CD14-positive monocyte (primary cell): ENCODE measurements at regions not wholly inside any gene's neighbourhood (a gene's known extent, or its start where the extent isn't known, plus 50 kb on each side); places are given as distances from the start of the nearest gene placed in this dataset.

ENCODE experiments used
- DNase-seq, 3 donors: peaks; one replicate each; pipeline ENCODE4 v3.0.0-alpha.2; 2011 to 2022
- H2AFZ ChIP-seq: 2 replicates; pipeline ENCODE4 v1.6.0; 2012; ENCODE audit warnings: mild to moderate bottlenecking, low read depth, low read length, inconsistent platforms; ENCODE audit not compliant: insufficient read depth, poor library complexity, severe bottlenecking
- H3K27ac ChIP-seq, 2 donors: 1 replicate in 1 of 2; 2 replicates in 1 of 2; pipeline ENCODE4 v1.5.1; 2012 to 2013; ENCODE audit warnings: low read length in 2 of 2, control low read depth in 1 of 2, inconsistent platforms in 1 of 2, low read depth in 1 of 2, mild to moderate bottlenecking in 1 of 2
- H3K27me3 ChIP-seq, 2 donors: one replicate each; pipeline versions ENCODE4 v1.6.0 to v1.6.1; 2011 to 2013; ENCODE audit warnings: low read length in 2 of 2; ENCODE audit not compliant: control insufficient read depth in 2 of 2, insufficient read depth in 2 of 2
- H3K36me3 ChIP-seq, 2 donors: replicated peaks in 1 of 2; 1 replicate in 1 of 2; 2 replicates in 1 of 2; pipeline versions ENCODE4 v1.5.1 to v1.6.1; 2012 to 2013; ENCODE audit warnings: low read length in 2 of 2, control low read depth in 1 of 2, inconsistent platforms in 1 of 2, mild to moderate bottlenecking in 1 of 2; ENCODE audit not compliant: insufficient read depth in 2 of 2, control insufficient read depth in 1 of 2
- H3K4me1 ChIP-seq, 2 donors: 1 replicate in 1 of 2; 2 replicates in 1 of 2; pipeline versions ENCODE4 v1.5.1 to v1.6.1; 2012 to 2013; ENCODE audit warnings: low read length in 2 of 2, control low read depth in 1 of 2, inconsistent platforms in 1 of 2, mild to moderate bottlenecking in 1 of 2, moderate library complexity in 1 of 2; ENCODE audit not compliant: insufficient read depth in 2 of 2, control insufficient read depth in 1 of 2
- H3K4me2 ChIP-seq: replicated peaks from 2 replicates; pipeline ENCODE3; 2012; ENCODE audit warnings: low read length, moderate library complexity, mild to moderate bottlenecking; ENCODE audit not compliant: poor library complexity, severe bottlenecking; ENCODE audit errors: extremely low read depth
- H3K4me3 ChIP-seq, 3 experiments: fragments of 200-600 bp in 1 of 3; sonication (generic) in 1 of 3; replicated peaks in 1 of 3; 1 replicate in 2 of 3; 2 replicates in 1 of 3; pipeline ENCODE4 v1.5.1; 2011 to 2013; ENCODE audit warnings: low read length in 3 of 3, mild to moderate bottlenecking in 3 of 3, control low read depth in 2 of 3, low read depth in 2 of 3, inconsistent platforms in 1 of 3, moderate library complexity in 1 of 3
- H3K79me2 ChIP-seq: 2 replicates; pipeline ENCODE4 v1.6.0; 2012; ENCODE audit warnings: mild to moderate bottlenecking, control low read depth, inconsistent platforms, low read length, moderate library complexity; ENCODE audit not compliant: insufficient read depth
- H3K9ac ChIP-seq: 2 replicates; pipeline ENCODE4 v1.6.0; 2017; ENCODE audit warnings: low read length, mild to moderate bottlenecking; ENCODE audit not compliant: insufficient read depth, poor library complexity, severe bottlenecking
- H3K9me3 ChIP-seq, 2 donors: replicated peaks in 1 of 2; 1 replicate in 1 of 2; 2 replicates in 1 of 2; pipeline versions ENCODE4 v1.5.1 to v1.6.1; 2012 to 2013; ENCODE audit warnings: low read length in 2 of 2, control low read depth in 1 of 2; ENCODE audit not compliant: control insufficient read depth in 1 of 2, insufficient read depth in 1 of 2
- H4K20me1 ChIP-seq: 2 replicates; pipeline ENCODE4 v1.6.0; 2012; ENCODE audit warnings: mild to moderate bottlenecking, low read length, control low read depth, moderate library complexity; ENCODE audit not compliant: insufficient read depth
- H3K27ac Mint-ChIP-seq, 7 donors: one replicate each; pipeline ENCODE4 v1.8.0; 2020; ENCODE audit warnings: mild to moderate bottlenecking in 7 of 7, mixed read lengths in 7 of 7, moderate library complexity in 6 of 7, inconsistent platforms in 2 of 7
- H3K27me3 Mint-ChIP-seq, 3 donors: one replicate each; pipeline ENCODE4 v1.8.0; 2021 to 2022; ENCODE audit warnings: low read depth in 3 of 3, mild to moderate bottlenecking in 3 of 3, mixed read lengths in 3 of 3, moderate library complexity in 3 of 3, inconsistent platforms in 1 of 3
- H3K36me3 Mint-ChIP-seq, 2 donors: one replicate each; pipeline ENCODE4 v1.8.0; 2020; ENCODE audit warnings: mixed read lengths in 2 of 2, inconsistent platforms in 1 of 2, mild to moderate bottlenecking in 1 of 2
- H3K4me1 Mint-ChIP-seq: one replicate; pipeline ENCODE4 v1.8.0; 2020; ENCODE audit warnings: mild to moderate bottlenecking, mixed read lengths
- H3K4me3 Mint-ChIP-seq, 2 donors: one replicate each; pipeline ENCODE4 v1.8.0; 2020; ENCODE audit warnings: mild to moderate bottlenecking in 2 of 2, mixed read lengths in 2 of 2, moderate library complexity in 1 of 2
- H3K9me3 Mint-ChIP-seq, 7 donors: one replicate each; pipeline ENCODE4 v1.8.0; 2020 to 2022; ENCODE audit warnings: mixed read lengths in 7 of 7, mild to moderate bottlenecking in 6 of 7, moderate library complexity in 6 of 7, inconsistent platforms in 2 of 7
- CTCF ChIP-seq: fragments of 200-600 bp; IDR thresholded peaks from one replicate; pipeline ENCODE4 v1.8.0; 2022; ENCODE audit warnings: antibody characterized with exemption, mild to moderate bottlenecking
- WGBS: methylation state at CpG from one replicate; pipeline ENCODE4 v1.1.5; 2013; ENCODE audit warnings: missing lambda C conversion rate; ENCODE audit not compliant: insufficient coverage; 5-methylcytosine and 5-hydroxymethylcytosine counted together
- intact Hi-C, 2 donors: fragments of 100-400 bp; cut with micrococcal nuclease; formaldehyde crosslinking; loops; one replicate each; pipeline versions ENCODE4 v1.15.0 to v1.15.1; 2023

GRCh38 chr11:82216927-82217570 lies 516.6 kb downstream of the FAM181B start:
- Histone ChIP-seq H3K4me2 (no peak overlapping the region), H3K27ac (no peak overlapping the region), H4K20me1 (no peaks in the 10 kb centered on the region), H3K79me2 (no peaks in the 10 kb centered on the region), H3K4me1 (no peaks in the 10 kb centered on the region), H3K9ac (no peak overlapping the region), H3K9me3 (no peaks in the 10 kb centered on the region), H3K4me3 (no peak overlapping the region), H3K27me3 (no peaks in the 10 kb centered on the region), H2AFZ (no peak overlapping the region), H3K36me3 (no peaks in the 10 kb centered on the region)
- no peak for DNase-seq
- Mint-ChIP-seq H3K4me1 (no peaks in the 10 kb centered on the region), H3K27ac (no peak overlapping the region), H3K27me3 (peaks cover 0 to 2% (median 0%) of the 10 kb centered on the region in 3 donors), H3K9me3 (no peaks in the 10 kb centered on the region), H3K36me3 (no peaks in the 10 kb centered on the region), H3K4me3 (no peak overlapping the region)
- WGBS = no CpG with 5 or more reads among the region's 3 CpGs
- no peak for TF ChIP-seq CTCF
- intact Hi-C loops = no loop called here

GRCh38 chr11:82210011-82210410 lies 523.7 kb downstream of the FAM181B start:
- H3K4me1 ChIP-seq = no peaks in the 10 kb centered on the region
- intact Hi-C loops = no loop called here
- H3K27me3 ChIP-seq = no peaks in the 10 kb centered on the region
- TF ChIP-seq CTCF = no peak
- no peak overlapping the region for H3K27ac Mint-ChIP-seq
- no peak overlapping the region for H3K9ac ChIP-seq
- H3K9me3 ChIP-seq = no peaks in the 10 kb centered on the region
- no CpG with 5 or more reads among the region's 1 CpG for WGBS
- no peak overlapping the region for H2AFZ ChIP-seq
- no peaks in the 10 kb centered on the region for H3K79me2 ChIP-seq
- no peaks in the 10 kb centered on the region for H3K9me3 Mint-ChIP-seq
- DNase-seq = no peak
- no peak overlapping the region for H3K27ac ChIP-seq
- H3K27me3 Mint-ChIP-seq = peaks cover 0 to 2% (median 0%) of the 10 kb centered on the region in 3 donors
- H3K4me3 ChIP-seq = no peak overlapping the region
- H3K4me2 ChIP-seq = no peak overlapping the region
- no peaks in the 10 kb centered on the region for H3K4me1 Mint-ChIP-seq
- H4K20me1 ChIP-seq = no peaks in the 10 kb centered on the region
- no peaks in the 10 kb centered on the region for H3K36me3 ChIP-seq
- H3K4me3 Mint-ChIP-seq = no peak overlapping the region
- H3K36me3 Mint-ChIP-seq = no peaks in the 10 kb centered on the region
